Activated T-helper 17 cell treated with anti-CD3 and anti-CD28 coated beads, Interleukin-2, amount 50 U/mL, for 72 hours (primary cell): ENCODE measurements at regions not wholly inside any gene's neighbourhood (a gene's known extent, or its start where the extent isn't known, plus 50 kb on each side); places are given as distances from the start of the nearest gene placed in this dataset.
A peak's percentile ranks its signal among the peaks of the same experiment; 100 is the strongest.

Source experiments
- ATAC-seq: fragments of 150-1000 bp; cut with Tn5 transposase; replicated peaks from 2 replicates; pipeline ENCODE4 v1.10.0; 2021; ENCODE audit warnings: mild to moderate bottlenecking, moderate library complexity
- H3K27ac Mint-ChIP-seq: one replicate; pipeline ENCODE4 v1.8.0; 2022; ENCODE audit warnings: mixed read lengths
- H3K27me3 Mint-ChIP-seq: one replicate; pipeline ENCODE4 v1.8.0; 2022; ENCODE audit warnings: mixed read lengths
- H3K36me3 Mint-ChIP-seq: one replicate; pipeline ENCODE4 v1.8.0; 2022; ENCODE audit warnings: low read depth, mild to moderate bottlenecking, mixed read lengths
- H3K4me1 Mint-ChIP-seq: one replicate; pipeline ENCODE4 v1.8.0; 2022; ENCODE audit warnings: mixed read lengths
- H3K4me3 Mint-ChIP-seq: one replicate; pipeline ENCODE4 v1.8.0; 2022; ENCODE audit warnings: mild to moderate bottlenecking, mixed read lengths
- H3K9me3 Mint-ChIP-seq: one replicate; pipeline ENCODE4 v1.8.0; 2022; ENCODE audit warnings: mixed read lengths

DNA sequence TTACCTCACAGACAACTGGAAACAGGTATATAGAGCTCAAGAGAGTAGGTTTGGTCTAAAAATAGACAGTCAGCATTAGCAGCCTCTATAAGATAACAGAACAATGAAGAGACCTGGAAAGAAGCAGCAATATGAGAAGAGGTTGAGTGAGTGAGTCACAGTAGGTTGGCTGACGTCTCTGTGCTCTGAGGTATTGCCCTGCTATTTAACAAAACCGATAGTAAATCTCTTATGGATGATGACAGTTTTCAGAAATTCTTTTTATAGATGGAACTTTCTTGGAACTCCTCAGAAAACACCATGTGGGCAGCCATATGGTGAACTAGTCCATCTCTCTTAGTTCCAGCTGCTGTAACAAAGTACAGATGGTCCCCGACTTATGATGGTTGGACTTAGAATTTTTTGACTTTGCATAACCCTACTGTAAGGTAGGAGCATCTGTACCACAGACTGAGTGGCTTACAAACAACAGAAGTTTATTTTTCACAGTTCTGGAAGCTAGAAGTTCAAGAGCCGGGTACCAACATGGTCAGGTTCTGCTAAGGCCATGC is 123.5 kb downstream of the MBD2 start:
- Mint-ChIP-seq H3K4me1 (no peaks in the 10 kb centered on the region), H3K9me3 (no peaks in the 10 kb centered on the region)

DNA sequence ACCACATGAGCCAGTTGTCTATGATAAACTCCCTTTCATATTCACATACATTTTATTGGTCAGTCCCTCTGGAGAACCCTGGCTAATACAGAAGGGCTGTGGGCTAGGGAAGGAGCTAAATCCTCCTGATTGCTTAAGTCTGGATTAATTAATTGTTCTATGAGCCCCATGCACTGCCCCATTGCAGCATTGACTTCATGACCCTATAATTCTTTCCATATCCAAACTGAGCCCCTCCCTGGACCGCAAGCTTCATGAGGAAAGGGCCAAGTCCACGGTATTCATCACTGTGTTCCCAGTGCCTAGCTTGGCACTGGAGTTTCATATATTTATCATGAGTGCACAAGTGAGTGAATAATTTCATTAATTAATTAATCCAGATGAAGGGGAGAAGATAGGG is 124.0 kb downstream of the MBD2 start:
- H3K4me3 Mint-ChIP-seq = no peak overlapping the region
- no peaks in the 10 kb centered on the region for H3K36me3 Mint-ChIP-seq
- no peak overlapping the region for H3K27ac Mint-ChIP-seq
- no peaks in the 10 kb centered on the region for H3K27me3 Mint-ChIP-seq
- no peak for ATAC-seq
- no peaks in the 10 kb centered on the region for H3K9me3 Mint-ChIP-seq
- no peaks in the 10 kb centered on the region for H3K4me1 Mint-ChIP-seq

More for the DNA sequence above, 123.5 kb downstream of the MBD2 start:
- Mint-ChIP-seq H3K4me3 (no peak overlapping the region), H3K27me3 (no peaks in the 10 kb centered on the region), H3K36me3 (no peaks in the 10 kb centered on the region), H3K27ac (no peak overlapping the region)
- no peak for ATAC-seq

- H3K9me3 Mint-ChIP-seq = no peaks in the 10 kb centered on the region
- H3K4me1 Mint-ChIP-seq = no peaks in the 10 kb centered on the region
- H3K36me3 Mint-ChIP-seq = no peaks in the 10 kb centered on the region
- H3K4me3 Mint-ChIP-seq = no peak overlapping the region
- H3K27ac Mint-ChIP-seq = no peak overlapping the region
- no peak for ATAC-seq
- no peaks in the 10 kb centered on the region for H3K27me3 Mint-ChIP-seq
These were observed 130.0 kb downstream of the MBD2 start for GRCh38 chr18:54094474-54094873.

DNA sequence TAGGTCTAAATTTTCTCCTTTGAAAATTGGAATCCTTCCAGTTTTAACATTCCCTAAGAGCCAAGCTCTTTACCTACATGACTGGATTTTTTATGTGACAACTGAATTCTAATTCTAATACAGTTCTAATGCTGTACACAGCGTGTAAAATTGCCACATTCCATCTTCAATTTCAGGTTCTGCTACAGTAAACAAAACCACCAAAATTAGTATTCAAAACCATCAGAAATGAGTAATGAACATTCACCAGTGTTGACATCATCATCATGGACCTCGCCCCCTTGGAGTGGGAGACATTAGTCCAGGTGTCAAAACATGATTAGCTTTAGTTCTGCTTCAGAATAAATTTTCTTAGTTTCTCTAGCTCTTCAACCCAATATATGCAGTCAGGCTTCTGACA is 133.6 kb downstream of the MBD2 start:
- Mint-ChIP-seq H3K4me1 (peaks cover 14% of the 10 kb centered on the region), H3K36me3 (no peaks in the 10 kb centered on the region), H3K27me3 (no peaks in the 10 kb centered on the region), H3K27ac (no peak overlapping the region), H3K4me3 (no peak overlapping the region), H3K9me3 (peaks cover 6% of the 10 kb centered on the region)
- ATAC-seq = peak; percentile 25

GRCh38 chr18:54089749-54090459 is 134.6 kb downstream of the MBD2 start:
- no peak overlapping the region for H3K4me3 Mint-ChIP-seq
- peaks cover 19% of the 10 kb centered on the region for H3K4me1 Mint-ChIP-seq
- H3K27ac Mint-ChIP-seq = no peak overlapping the region
- H3K9me3 Mint-ChIP-seq = peaks cover 9% of the 10 kb centered on the region
- no peaks in the 10 kb centered on the region for H3K27me3 Mint-ChIP-seq
- no peak for ATAC-seq
- H3K36me3 Mint-ChIP-seq = no peaks in the 10 kb centered on the region

DNA sequence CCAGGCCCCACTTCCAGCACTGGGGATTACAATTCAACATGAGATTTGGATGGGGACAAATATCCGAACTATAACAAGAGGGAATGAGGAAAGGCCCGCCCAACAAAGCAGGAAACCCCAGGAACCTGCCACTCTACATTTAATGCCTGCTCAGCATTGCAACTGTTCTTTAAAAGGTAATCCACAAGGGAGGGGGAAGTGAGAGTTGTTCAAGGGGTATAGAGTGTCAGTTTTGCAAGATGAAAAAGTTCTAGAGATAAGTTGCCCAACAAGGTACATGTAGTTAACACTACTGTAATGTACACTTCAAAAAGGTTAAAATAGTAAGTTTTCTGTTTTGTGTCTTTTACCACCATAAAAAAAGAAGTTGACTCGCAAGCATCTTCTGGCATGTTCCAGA is 137.6 kb downstream of the MBD2 start:
- peak overlapping the region; percentile 61 for H3K27ac Mint-ChIP-seq
- H3K4me1 Mint-ChIP-seq = peaks cover 19% of the 10 kb centered on the region
- ATAC-seq = no peak
- no peaks in the 10 kb centered on the region for H3K36me3 Mint-ChIP-seq
- no peaks in the 10 kb centered on the region for H3K27me3 Mint-ChIP-seq
- H3K9me3 Mint-ChIP-seq = peaks cover 9% of the 10 kb centered on the region
- peak overlapping the region; percentile 51 for H3K4me3 Mint-ChIP-seq

- Mint-ChIP-seq H3K27ac (peak overlapping the region; percentile 61), H3K27me3 (no peaks in the 10 kb centered on the region), H3K4me3 (peak overlapping the region; percentile 51), H3K36me3 (no peaks in the 10 kb centered on the region), H3K4me1 (peaks cover 19% of the 10 kb centered on the region), H3K9me3 (peaks cover 9% of the 10 kb centered on the region)
- ATAC-seq = peak; percentile 93
These were observed 138.2 kb downstream of the MBD2 start for GRCh38 chr18:54086046-54086802.

DNA sequence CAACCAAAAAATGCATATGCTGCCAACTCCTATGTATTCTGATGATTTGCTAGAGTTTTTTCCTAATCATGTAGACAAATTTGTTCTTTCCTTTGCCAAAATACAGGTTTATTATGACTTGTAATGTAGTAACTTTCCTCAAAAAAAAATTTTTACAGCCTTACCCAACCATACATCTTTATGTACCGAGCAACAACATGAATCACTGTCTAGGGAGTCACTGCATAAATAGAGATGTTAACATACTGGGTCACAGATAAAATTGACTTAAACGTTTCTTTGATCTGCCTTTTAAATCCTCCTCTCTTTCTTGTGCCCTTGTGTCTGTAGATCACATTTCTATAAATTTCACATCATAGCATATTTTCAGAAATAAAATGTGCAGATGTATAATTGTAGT is 143.6 kb downstream of the MBD2 start:
- ATAC-seq = no peak
- H3K4me1 Mint-ChIP-seq = peaks cover 5% of the 10 kb centered on the region
- H3K36me3 Mint-ChIP-seq = no peaks in the 10 kb centered on the region
- peaks cover 3% of the 10 kb centered on the region for H3K9me3 Mint-ChIP-seq
- H3K27ac Mint-ChIP-seq = no peak overlapping the region
- H3K4me3 Mint-ChIP-seq = no peak overlapping the region
- no peaks in the 10 kb centered on the region for H3K27me3 Mint-ChIP-seq

GRCh38 chr18:54076166-54076565 is 148.3 kb downstream of the MBD2 start:
- H3K27me3 Mint-ChIP-seq = no peaks in the 10 kb centered on the region
- ATAC-seq = no peak
- H3K36me3 Mint-ChIP-seq = no peaks in the 10 kb centered on the region
- no peak overlapping the region for H3K27ac Mint-ChIP-seq
- no peak overlapping the region for H3K4me3 Mint-ChIP-seq
- H3K9me3 Mint-ChIP-seq = no peaks in the 10 kb centered on the region
- H3K4me1 Mint-ChIP-seq = no peaks in the 10 kb centered on the region

GRCh38 chr18:54075689-54076088 is 148.8 kb downstream of the MBD2 start:
- no peaks in the 10 kb centered on the region for H3K27me3 Mint-ChIP-seq
- no peak overlapping the region for H3K27ac Mint-ChIP-seq
- H3K4me3 Mint-ChIP-seq = no peak overlapping the region
- H3K9me3 Mint-ChIP-seq = no peaks in the 10 kb centered on the region
- no peaks in the 10 kb centered on the region for H3K36me3 Mint-ChIP-seq
- no peak for ATAC-seq
- H3K4me1 Mint-ChIP-seq = no peaks in the 10 kb centered on the region

DNA sequence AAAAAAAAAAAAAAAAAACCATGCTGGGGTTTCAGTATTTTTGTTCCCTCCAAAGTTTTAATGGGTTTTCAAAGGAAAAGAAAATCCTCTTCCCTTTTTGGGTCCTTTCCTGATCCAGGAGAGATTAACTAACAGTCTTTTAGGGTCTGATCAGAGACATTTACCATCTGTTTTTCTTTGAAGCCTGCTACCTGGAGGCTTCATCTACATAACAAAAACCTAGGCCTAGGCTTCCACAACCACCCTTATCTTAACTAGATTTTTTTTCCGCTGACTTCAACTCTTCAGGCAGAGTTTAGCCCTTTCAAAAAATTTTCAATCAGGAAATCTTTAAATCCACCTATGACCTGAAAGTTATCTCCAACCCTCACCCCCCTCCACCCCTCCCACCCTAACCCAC is 154.7 kb downstream of the MBD2 start:
- H3K36me3 Mint-ChIP-seq = no peaks in the 10 kb centered on the region
- ATAC-seq = no peak
- H3K9me3 Mint-ChIP-seq = no peaks in the 10 kb centered on the region
- H3K4me1 Mint-ChIP-seq = no peaks in the 10 kb centered on the region
- no peak overlapping the region for H3K4me3 Mint-ChIP-seq
- no peak overlapping the region for H3K27ac Mint-ChIP-seq
- no peaks in the 10 kb centered on the region for H3K27me3 Mint-ChIP-seq

DNA sequence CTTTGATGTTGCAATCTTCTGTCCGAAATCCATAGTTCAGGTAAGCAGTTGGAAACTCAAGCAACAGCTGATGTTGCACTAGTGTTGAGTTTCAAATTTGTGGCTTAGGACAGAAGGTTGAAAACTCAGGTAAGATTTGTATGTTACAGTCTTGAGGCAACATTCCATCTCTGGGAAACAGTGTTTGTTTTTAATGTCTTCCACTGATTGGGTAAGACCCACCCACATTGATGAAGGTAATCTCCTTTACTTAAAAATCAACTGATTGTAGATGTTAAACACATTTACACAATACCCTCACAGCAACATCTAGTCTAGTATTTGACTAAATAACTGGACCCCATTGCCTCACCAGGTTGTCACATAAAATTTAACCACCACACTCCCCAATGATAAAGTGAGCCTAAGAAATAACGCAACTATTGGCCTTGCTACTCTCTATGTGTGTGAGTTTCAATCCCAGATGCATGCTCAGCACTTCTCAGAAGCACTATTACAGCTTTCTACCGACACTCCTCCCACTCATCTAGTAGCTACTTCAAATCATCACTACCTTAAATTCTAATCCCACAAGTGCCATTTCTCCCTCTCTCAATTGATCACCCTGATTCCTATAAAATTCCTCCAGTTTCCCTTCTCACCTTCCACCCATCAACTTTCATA is 164.0 kb downstream of the MBD2 start:
- Mint-ChIP-seq H3K36me3 (no peaks in the 10 kb centered on the region), H3K9me3 (no peaks in the 10 kb centered on the region), H3K27ac (no peak overlapping the region), H3K4me3 (no peak overlapping the region), H3K27me3 (peaks cover 10% of the 10 kb centered on the region), H3K4me1 (no peaks in the 10 kb centered on the region)
- ATAC-seq = peak; percentile 28

GRCh38 chr18:54052732-54053429 is 171.6 kb downstream of the MBD2 start:
- Mint-ChIP-seq H3K36me3 (no peaks in the 10 kb centered on the region), H3K9me3 (no peaks in the 10 kb centered on the region), H3K4me3 (no peak overlapping the region), H3K27ac (no peak overlapping the region), H3K27me3 (no peaks in the 10 kb centered on the region), H3K4me1 (no peaks in the 10 kb centered on the region)
- no peak for ATAC-seq

DNA sequence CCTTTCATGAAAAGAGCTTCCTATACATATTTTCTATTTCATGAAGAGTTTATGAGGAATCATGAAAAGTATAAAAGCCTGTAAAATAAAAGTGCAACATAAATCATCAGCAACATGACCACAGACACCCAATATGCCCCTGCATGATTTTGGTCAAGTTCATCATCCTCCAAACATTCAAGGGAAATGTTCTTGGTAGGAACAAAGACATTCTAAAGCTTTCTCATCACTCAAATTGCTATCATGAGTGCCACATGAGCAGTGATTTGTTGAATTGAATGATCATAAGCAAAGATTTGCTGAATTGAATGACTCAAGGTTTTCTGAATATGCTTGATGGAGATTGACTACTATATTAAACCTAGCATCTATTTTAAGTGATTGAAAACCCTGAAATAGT is 172.2 kb downstream of the MBD2 start:
- Mint-ChIP-seq H3K27me3 (no peaks in the 10 kb centered on the region), H3K4me3 (no peak overlapping the region), H3K27ac (no peak overlapping the region), H3K36me3 (no peaks in the 10 kb centered on the region), H3K4me1 (no peaks in the 10 kb centered on the region), H3K9me3 (no peaks in the 10 kb centered on the region)
- ATAC-seq = no peak
